Renal cortex interstitium (tissue), 11 donors: ENCODE measurements at regions not wholly inside any gene's neighbourhood (a gene's known extent, or its start where the extent isn't known, plus 50 kb on each side); places are given as distances from the start of the nearest gene placed in this dataset.
A peak's percentile ranks its signal among the peaks of the same experiment; 100 is the strongest.
"Not testable (repeated sequence)": the region's sequence is repeated elsewhere in the genome, so short reads cannot be mapped to it uniquely, and the experiment has no call there.

ENCODE experiments used
- DNase-seq, 11 donors: peaks; one replicate each; pipeline ENCODE4 v3.0.0-alpha.2; 2013; ENCODE audit warnings: low read depth in 9 of 11, low spot score in 4 of 11; ENCODE audit errors: extremely low read depth in 1 of 11

DNA sequence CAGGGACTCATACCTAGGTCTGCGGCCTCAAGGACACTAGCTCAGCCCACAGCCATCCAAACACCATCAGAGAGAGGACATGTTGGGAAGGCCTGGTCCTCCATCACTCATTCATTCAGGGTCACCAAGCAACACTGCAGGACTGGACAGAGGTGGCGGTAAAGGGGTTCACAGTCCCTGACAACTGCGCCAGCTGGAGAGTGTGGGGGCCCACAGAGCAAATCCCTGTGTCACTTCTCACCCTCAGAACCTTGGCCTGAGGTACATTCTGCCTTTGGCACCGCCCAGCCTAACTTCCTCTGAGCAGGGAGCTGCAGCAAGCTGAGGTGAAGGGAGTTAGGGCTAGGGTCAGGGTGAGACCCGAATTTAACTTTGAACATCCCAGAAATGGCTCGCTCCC is 106.5 kb downstream of the COPRS start:
- DNase-seq = no peak

GRCh38 chr17:31750578-31750977 is 108.5 kb downstream of the COPRS start:
- DNase-seq = no peak

DNA sequence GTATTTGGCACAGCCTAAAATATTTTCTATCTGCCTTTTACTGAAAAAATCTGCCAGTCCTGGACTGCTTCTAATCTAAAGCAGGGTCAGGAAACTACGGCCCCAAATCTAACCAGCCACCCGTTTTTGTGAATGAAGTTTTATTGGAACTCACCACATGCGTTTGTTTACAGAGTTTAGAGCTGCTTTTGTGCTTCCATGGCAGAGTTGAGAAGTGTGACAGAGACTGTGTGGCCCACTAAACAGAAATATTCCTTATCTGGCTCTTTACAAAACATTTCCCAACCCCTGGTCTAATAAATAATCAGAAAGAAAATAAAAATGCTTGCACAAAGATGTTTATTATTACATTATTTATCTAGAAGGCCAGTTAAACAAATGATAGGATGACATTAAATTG is 110.2 kb downstream of the COPRS start:
- no peak for DNase-seq

- no peak for DNase-seq
Measured at GRCh38 chr17:31746884-31747495, 112.1 kb downstream of the COPRS start.

- no peak for DNase-seq
Measured at GRCh38 chr17:31745964-31746600, 113.0 kb downstream of the COPRS start.

DNA sequence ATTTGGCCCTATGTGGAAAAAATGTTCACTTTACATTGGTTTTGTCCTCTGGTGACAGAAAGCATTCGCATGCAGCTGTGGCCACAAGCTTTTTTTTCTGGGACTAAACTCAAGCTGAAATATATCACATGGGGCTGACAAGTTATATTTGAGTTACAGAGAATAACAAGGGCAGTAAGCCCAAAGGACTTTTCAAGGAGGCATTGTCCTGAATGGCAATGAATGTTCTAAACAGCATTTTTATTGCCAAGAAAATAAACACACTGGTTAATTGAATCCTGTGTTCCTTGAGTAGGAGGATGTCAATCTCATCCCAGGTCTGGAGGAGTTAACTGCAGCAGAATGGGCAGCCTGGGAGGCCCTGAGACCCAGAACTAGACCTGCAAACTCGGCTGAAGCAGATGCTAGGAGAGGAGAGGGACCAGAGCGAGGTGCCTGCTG is 114.5 kb downstream of the COPRS start:
- peak in 8 of 11 donors; percentile 34 to 82 (median 52) for DNase-seq

- peak in 5 of 11 donors; percentile 34 to 47 (median 36) for DNase-seq
Measured at GRCh38 chr17:31743797-31744196, 115.2 kb downstream of the COPRS start.

- DNase-seq = no peak
Measured at GRCh38 chr17:31741371-31741770, 117.7 kb downstream of the COPRS start.

GRCh38 chr17:31740611-31741082 is 118.4 kb downstream of the COPRS start:
- no peak for DNase-seq

GRCh38 chr17:31738996-31739699 is 119.9 kb downstream of the COPRS start:
- DNase-seq = no peak

GRCh38 chr17:31738488-31738887 is 120.6 kb downstream of the COPRS start:
- no peak for DNase-seq

- no peak for DNase-seq
Measured at GRCh38 chr17:31738067-31738466, 121.0 kb downstream of the COPRS start.

- DNase-seq = no peak
Measured at GRCh38 chr17:31736855-31737625, 122.0 kb downstream of the COPRS start.

DNA sequence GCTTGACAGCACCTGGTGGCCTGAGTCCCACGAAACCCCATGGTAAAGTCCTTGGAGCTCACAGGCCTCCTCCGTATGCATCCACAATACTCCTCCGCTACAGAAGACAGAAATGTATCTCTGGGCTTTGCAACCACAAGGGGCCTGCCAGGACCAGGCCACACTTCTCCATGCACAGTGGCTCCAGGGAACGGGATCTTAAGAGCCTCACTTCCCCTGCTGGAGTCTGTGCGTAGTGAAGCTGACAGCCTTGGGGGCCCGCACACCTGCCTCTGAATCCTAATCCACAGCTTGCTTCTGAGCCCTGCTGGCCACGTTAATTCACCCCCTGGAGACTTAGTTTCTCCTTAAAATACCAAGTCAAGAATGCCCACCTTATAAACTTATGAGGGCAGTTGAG is 125.7 kb downstream of the COPRS start:
- DNase-seq = no peak

GRCh38 chr17:31731585-31732154 is 127.4 kb downstream of the COPRS start:
- DNase-seq = not testable (repeated sequence)

DNA sequence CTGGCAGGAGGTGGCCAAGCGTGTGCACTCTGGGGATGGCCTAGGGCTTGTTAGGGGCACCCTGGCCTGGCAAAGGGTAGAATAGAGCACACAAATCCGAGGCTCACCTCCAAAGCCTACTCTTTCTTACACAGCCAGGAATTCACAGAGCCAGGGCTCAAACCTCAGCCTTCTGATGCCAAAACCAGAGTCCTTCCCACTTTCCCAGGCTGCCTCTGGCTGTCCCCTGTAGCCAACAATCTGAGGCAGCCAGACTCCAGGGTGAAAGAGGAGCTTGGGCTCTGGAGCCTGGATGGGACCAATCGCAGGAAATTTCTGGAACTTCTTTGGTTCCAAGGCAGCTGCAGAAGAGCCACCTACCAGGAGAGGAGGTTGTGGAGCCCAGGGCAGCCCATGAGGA is 127.9 kb downstream of the COPRS start:
- no peak for DNase-seq

DNA sequence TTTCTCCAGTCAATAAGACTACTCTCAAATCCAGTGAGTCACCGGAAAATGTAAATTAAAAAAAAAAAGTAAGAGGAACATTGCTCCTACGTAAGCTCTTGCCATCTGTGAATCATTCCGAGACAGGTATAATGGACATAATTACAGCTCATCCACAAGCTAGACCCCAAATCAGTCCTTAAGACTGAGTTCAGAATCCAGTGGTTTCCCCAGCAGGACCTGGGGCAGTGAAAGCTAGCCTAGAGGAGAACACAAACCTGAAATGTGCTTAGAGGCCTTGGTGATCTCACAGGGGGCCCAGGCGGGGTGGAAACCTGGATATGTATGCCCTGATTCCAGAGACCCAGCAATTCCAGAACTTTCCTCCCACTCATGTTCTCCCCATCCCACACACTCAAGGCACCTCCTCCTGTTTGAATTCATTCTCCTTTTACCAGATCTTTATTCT is 132.0 kb downstream of the COPRS start:
- no peak for DNase-seq

DNA sequence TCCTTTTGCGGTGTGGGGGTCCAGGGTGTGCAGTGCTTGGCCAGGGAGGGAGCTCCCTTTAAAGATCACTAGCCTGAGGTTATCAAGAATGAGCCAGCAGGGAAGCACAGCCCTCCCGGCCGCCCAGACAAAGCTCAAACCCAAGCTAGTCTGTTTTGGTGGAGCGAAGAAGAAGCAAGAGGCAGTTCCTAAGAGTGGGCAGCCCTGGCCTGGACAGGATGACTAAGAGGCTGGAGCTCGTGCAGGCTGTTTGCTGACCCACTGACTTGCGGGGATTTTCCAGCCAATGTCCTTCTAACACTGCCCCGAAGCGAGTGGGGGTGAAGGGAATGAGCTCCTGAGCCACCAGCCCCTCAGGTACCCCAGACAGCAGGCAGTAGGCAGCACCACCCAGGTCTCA is 134.4 kb downstream of the COPRS start:
- no peak for DNase-seq

DNA sequence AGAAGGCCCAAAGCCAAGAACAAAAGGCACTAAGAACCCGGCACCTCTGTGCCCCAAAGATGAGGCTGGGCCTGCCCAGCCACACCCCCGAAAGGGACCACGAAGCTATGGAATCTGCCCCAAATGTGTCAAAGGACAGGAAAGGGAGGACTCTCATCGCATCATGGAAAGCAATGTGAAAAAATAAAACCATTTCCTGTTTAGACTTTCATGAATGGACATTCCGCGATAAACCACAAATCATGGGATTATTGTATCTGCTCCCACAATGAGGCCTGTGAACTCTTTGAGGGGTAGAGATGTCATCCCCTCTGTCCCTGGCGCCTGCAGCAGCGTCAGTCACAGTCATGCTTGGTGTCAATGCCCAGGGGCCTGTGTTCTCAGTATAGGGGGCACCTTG is 135.0 kb downstream of the COPRS start:
- DNase-seq = peak in 6 of 11 donors; percentile 17 to 67 (median 39)
